GM21576 (cell line): ENCODE measurements at regions not wholly inside any gene's neighbourhood (a gene's known extent, or its start where the extent isn't known, plus 50 kb on each side); places are given as distances from the start of the nearest gene placed in this dataset.
"Not testable (repeated sequence)": the region's sequence is repeated elsewhere in the genome, so short reads cannot be mapped to it uniquely, and the experiment has no call there.

Experiments
- ATAC-seq: cut with Tn5 transposase; IDR thresholded peaks from one replicate; pipeline ENCODE4 v1.9.1; 2021; ENCODE audit warnings: mild to moderate bottlenecking, moderate library complexity; ENCODE audit not compliant: unreplicated experiment

DNA sequence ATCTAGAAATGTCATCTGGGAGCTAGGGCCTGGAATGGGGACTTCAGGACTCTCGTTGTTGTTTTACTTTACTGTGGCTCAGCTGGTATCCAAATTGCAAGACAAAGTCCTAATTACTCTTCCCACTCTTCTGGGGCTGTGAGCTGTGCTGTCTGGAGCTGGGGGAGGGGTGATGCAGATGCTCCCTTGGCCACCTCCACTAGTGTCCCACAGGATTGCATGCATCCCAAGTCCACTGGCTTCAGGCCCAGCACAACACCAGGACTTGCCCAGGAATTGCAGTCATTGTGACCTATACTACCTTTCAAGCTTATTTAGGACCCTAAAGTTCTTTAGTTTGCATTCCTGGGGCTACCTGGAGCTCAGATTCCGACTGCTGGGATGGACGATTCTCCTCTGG is 366.1 kb upstream of the FAM47C start:
- ATAC-seq: no peak

DNA sequence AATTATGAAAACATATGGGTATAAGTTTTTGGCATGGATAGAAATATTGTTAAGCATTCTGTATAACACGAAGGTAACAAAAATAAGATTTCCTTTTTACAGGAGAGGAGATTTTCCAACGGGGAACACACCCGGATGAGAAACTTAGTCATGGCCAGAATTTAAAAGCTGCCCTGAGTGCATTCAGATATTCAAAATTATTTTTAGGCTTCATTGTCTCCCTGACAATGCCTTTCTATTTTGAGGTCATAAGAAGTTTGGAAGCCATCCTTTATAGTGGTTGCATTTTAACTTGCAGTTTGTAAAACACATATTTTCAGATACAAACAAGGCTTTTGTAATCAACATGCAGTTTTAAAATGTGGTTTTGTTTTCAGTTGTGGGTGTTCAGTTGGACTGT is 357.5 kb upstream of the FAM47C start:
- ATAC-seq: no peak

DNA sequence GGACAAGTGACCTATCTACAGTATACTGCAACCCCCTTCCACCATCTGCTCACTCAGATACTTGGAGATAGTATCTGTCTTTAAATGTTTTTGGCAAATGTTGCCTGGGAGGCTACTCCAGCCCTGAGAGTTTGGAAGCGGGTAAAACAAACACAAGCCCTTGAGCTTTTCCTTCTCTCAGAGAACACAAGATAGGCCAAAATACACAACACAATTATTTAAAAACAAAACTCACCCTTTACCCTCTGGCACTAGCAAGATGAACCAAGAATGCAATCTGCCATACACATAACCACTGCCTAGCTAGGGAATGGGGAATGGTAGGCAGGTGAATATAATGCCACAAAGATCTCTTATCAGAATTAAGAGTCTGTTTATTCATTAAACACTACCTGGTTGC is 324.7 kb upstream of the FAM47C start:
- ATAC-seq: no peak

DNA sequence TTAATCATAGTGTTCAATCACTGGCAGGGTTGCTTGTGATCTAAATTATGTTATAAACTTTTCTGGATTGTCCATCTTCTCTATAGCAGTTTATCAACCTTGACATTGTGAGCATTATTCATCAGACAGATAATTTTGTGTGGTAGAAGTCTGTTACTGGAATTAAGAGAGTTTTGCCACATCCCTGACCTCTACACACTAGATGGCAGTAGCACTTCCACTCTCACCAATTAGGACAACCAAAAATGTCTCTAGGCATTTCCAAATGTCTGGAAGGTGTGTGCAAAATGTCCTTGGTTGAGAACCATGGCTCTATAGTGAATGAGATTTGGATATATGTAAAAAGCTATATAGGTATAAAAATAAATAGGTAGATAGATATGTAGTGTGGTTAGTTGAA is 324.1 kb upstream of the FAM47C start:
- no peak for ATAC-seq

DNA sequence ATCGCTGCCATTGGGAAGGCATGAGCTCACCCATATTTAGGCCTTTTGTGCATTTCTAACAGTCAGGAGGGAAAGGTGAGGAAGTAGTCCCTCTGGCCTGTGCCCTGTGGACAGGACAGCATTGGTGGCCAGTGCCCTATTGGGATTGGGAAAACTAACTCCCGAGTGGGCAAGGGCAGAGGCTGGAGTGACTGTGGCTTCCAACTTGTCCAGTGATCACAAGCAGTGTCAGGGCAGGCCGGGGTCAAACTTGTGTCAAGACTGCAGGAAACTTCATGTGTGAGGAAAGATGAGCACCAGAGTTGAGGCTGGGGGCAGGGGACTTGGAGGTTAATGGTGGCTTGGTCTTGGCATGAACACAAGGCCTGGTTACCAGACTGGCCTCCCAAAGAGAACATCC is 286.2 kb upstream of the FAM47C start:
- ATAC-seq: no peak

DNA sequence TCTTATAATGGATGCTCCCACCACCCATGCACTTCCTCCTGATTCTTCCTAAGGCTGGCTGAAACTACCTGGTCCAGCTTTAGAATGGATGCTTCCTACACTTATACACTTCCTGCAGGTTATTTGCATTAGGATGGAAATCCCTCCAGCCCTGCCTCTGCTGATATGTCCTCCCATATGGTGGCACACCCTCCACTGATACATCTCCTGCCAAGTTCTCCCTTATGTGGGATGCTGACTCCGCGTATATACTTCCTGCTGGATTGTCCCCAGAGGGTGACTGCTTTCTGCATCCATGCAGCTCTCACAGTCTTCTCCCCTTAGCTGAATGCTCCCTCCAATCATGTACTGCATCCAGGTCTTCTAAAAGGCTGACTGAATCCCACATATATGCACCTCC is 254.6 kb upstream of the FAM47C start:
- ATAC-seq: no peak

DNA sequence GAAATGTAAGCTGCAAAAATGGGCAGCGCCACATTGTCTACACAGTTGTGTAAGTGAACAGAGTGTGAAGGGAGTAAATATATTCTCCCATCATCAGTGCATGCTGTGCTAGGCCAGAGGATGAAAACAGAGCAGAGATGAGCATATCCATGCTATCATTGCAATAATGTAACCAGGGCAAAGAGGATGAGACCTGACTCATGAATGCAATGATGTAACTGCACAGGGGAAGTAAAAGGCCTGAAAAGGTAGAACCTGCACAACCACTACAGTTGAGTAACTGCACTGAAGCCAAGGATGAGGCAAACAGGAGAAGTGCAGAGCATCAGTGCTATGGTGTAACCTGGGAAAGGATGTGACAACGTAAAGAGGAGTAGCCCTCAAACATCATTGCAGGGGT is 220.4 kb upstream of the FAM47C start:
- no peak for ATAC-seq

DNA sequence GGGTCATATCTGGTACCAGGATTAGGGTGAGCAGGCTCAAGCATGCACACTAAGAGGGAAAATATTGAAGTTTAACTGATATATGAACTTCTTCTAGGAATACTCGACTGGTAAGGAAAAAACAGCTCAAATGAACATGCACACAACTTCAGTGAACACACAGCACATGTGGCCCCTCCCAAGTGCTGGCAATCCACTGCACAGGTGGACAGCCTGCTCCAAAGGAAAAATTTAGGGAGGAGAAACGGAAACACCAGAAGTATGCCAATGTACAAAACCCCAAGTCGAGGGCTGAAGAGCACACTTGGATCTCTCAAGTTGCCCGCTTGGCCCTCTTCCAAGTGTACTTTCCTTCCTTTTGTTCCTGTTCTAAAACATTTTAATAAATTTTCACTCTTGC is 205.0 kb upstream of the FAM47C start:
- no peak for ATAC-seq

DNA sequence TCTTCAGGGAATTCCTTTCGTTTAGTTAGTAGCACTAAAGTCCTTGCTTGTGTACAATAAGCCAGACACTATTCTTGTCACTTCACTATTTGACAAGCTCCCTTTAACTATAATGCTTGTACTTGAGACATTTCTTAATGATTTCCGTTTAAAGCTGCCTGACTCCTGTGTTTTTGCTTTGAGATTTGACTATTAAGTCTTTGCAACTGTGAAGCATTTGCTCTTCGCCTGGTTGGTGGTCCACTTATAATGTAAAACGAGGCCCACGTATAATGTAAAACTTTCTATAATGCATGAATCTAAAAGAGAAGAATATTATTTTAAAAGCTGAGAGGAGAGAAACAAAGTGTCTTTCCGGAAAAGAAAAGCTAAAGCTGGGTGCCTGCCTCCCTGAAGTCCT is 204.1 kb upstream of the FAM47C start:
- ATAC-seq: no peak

DNA sequence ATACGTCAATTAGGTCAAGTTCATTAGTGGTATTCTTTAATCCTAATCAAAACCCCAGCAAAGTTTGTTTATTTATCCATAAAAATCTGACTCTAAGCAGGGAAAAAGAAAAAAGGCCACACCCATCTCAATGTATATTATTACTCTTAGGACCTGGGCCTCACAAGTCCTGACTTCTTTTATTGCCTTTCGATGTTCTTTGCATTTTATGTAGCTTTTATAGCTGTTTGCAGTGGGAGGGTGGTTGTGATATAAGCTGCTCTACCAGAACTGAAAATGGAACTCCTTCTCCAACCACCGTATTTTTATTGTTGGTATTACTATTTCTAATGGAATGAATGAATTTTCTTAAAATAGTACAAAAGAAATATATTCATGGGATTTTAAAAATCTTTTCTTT is 163.3 kb upstream of the FAM47C start:
- no peak for ATAC-seq

DNA sequence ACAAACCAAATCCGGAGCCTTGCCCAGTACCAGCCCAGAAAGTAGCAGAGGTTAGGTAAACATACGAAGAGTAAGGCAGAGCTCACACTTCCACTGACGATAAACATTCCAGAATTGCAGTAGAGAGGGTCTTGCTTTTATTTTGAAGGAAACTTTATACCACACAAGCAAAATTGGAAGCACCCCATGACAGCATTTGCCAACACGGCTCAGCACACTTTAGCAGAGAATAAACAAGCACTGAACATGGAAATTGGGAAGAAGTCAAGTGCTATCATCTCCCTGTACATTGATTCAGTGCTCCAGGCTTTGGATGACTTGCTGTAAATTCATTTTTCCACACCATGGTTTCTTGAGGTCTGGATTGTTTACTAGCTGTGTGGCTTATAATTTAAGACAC is 160.7 kb upstream of the FAM47C start:
- no peak for ATAC-seq

DNA sequence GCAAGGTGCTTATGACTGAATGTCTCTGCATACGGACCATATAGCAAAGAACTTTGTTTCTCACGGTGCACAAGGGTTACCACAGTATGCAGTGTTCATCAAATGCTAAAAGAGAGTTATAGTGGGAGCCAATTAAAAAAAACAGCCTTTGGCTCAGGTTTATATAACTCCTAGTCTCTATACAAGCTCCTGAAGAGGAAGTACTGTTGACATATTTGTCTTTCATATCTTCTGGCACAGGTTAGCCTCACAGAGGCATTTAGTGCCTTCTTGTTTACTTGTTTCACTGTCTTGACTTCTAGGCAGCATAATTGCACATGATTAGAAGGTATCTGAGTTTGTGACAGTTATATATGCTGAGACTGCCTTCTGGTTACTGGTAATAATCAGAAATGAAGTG is 158.8 kb upstream of the FAM47C start:
- ATAC-seq: no peak

DNA sequence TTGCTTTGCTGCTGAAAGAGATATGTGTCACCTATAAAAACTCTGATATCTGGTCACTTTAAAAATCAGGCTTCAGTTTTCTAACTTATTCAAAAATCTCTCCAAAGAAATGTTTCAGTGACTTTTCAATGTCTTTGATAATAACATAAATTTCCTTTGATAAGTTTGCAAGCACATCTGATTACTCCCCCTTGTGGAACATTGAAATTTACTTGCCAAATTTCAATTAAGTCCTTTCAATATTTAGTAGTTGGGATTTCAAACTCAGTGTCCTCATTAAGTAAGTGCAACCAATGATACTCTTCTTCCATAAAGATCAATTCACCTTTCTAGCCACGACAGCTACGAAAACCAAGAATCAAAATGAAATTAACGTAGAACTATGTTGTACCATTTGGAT is 151.3 kb upstream of the FAM47C start:
- no peak for ATAC-seq

DNA sequence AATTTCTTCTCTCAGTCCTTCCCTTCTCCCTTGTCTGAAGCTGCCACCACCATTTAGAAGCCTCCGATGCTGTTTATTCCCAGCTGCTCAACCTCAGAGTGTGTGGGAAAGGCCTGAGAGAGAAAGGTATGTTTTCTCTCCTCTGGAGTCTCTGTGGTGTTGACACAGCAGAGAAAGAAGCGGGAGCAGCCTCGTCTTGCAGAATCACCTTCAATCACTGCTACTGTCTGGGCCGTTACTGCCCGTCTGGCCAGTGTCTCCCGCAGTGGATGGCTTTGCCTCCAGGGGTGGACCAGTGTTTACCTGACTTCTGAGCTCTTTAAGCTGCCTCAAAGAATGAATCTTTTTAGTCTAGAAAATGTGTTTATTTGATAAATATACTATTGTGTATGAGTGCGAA is 148.9 kb upstream of the FAM47C start:
- no peak for ATAC-seq

DNA sequence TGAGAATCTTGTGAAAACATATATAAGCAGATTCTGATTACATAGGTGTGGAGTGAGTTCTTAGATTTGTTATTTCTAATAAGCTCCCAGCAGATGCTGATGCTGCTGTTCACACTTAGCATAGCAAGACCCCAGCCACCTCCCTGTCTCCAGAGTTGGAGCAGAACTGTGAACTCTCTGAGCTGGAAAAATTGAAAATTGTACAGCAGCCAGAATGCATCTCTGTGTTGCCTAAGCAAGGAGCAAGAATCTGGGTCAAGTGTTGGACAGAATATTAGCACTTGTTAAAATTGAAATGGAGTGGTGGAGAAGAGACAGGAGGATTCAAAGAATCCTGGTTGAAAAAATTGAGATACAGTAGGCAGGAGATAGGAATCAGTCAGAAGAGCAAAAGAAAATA is 146.6 kb upstream of the FAM47C start:
- ATAC-seq: no peak

DNA sequence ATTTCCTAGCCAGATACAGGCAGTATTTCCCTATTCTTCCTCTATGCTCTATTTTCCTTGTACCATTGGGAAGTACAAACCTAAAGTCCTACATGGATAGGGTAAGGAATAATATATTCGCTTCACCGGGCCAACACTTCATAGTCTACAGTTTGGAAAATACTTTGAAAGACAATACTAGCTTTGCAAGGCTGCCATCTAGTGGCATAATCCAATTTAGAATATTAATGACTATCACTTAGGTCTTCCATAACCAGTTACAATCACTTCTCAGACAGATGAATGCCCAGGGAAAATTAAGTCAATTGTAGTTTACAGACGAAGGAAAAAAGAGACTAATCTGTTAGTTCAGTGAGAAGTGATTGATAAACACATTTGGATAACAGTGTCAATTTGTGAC is 141.0 kb upstream of the FAM47C start:
- ATAC-seq: peak; percentile 75

DNA sequence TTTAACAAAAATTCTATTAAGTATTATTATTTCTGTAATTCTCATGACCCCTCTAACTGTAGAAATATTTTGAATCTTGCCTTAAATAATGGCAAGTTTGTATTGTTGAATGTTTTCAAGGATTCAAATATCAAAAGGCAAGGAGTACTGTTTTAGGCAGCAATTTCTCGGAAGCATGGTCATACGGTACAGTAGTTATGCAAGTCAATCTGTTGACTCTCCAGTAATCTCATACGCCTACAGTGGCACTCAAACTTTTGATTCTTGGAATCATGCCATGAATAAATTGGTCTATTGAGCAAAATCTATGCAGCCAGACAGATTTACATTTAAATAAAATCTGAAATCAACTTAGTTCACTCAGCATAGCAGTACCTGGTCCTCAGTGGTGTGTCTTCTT is 139.6 kb upstream of the FAM47C start:
- no peak for ATAC-seq

DNA sequence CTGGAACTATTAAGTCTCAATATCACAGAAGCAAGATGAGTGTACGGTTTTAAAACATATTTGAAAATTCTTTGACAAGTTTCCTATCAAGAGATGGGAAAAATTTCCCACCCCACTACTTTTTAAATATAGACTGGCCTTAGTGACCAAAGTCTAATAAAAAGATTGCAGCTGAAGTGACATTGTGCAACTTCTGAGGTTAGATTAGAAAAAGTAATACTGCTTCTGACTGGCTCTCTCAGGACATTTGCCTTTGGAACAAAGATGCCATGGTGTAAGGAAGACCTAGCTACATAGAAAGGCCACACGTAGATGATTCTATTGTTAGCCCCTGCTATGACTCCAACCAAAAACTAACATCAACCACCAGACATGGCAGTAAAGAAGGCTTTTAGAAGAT is 138.7 kb upstream of the FAM47C start:
- ATAC-seq: no peak

DNA sequence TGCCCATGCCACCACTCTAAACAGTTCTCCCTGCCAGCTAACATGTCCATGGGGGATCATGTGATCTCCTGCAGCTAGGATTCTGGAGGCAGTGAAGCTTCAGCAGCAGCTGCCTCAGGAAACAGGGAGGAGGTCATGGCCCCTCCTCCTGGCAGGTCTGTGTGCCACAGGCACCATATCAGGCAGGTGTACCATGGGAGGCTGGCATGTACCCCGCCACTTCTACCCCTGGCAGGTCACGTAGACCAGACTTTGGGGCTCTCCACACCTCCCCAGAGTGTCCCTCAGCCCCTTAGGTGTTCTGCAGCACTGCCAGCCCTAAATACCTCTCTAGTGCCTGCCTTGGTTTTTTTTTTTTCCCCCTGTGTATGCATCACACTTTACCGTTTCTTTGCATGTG is 110.5 kb upstream of the FAM47C start:
- no peak for ATAC-seq

DNA sequence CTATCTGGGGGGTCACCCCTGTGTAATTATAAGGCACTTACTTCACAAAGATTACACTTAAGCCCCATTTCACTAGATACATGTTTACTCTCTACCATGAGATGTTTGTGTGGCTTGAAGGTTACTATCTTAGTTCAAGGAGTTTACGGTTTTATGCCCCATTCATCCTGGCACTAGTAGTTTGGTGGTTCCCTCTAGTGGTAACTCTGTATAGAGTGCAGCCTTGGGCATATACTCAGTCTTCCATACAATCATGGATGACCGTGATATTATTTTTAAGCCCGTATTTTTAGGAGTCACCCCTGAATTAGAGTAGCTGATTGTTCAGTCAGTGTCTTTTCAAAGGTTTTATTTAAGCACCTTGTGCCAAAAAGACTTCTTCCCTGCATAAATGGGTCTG is 109.9 kb upstream of the FAM47C start:
- ATAC-seq: peak; percentile 80

DNA sequence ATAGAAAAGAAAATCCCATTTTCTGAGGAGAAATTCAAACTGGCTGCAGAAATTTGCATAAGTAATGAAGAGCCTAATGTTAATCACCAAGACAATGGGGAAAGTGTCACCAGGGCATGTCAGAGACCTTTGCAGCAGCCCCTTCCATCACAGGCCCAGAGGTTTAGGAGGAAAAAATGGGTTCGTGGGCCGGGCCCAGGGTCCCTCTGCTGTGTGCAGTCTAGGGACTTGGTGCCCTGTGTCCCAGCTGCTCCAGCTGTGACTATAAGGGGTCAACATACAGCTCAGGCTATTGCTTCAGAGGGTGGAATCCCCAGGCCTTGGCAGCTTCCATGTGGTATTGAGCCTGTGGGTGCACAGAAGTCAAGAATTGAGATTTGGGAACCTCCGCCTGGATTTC is 103.6 kb upstream of the FAM47C start:
- ATAC-seq: not testable (repeated sequence)

DNA sequence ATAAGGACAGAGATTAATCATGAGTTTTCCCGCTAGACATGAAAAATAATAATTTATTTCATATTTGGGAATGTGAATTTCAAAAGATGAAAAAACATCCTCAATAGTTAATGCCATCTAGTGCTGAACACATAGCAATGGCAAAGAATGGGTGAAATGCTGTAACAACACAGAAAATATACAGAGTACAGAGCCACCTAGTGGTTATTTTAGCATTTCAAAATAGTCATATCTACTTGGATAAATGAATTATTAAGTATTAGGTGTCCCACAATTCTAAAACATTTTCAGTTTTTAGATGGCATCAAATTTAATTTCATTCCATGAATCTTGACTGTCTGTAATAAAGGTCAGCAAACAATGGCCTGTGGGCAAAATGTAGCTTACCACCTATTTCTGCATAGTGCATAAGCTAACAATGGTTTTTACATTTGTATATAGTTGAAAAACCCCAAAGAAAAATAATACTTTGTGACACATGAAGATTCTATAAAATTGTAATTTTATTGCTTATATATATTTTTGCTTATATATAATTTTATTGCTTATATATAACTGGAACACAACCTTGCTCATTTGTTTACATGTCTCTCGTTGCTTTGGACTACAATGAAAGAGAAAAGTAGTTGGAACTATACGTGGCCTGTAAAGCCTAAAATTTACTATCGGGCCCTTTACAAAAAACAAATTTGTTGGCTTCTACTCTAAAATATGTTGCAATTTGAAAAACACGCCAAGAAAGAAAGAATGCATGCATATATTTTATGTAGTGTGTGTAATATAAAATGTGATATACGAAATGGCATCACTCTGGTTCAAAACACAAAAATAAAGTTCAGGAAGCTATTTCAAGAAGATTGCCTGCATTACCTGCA is 99.1 kb upstream of the FAM47C start:
- peak; percentile 67 for ATAC-seq

DNA sequence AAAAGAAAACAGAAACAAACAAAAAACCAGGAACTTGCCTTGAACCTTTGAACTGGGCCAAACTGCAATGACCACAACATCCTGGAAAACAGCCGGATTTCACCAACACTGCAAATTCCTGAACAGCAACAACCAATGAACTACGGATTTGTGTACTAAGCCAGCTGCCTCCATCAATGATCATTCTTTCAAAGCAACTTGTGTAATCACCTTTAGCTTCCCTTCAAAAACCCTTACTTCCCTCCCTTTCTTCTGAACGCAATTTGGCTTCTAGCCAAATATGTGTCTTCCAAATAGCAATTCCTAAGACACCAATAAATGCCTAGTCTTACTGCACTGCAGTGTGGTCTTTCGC is 98.5 kb upstream of the FAM47C start:
- no peak for ATAC-seq
